A673 (cell line): ENCODE measurements at regions not wholly inside any gene's neighbourhood (a gene's known extent, or its start where the extent isn't known, plus 50 kb on each side); places are given as distances from the start of the nearest gene placed in this dataset.

Experiments
- EZH2 ChIP-seq: fragments of 200-600 bp; sonication (generic); IDR thresholded peaks from 2 replicates; pipeline ENCODE4 v1.6.1; 2017; ENCODE audit warnings: borderline replicate concordance, low read depth, mild to moderate bottlenecking, mixed read lengths, antibody characterized with exemption, low read length; ENCODE audit not compliant: poor library complexity, severe bottlenecking
- TF ChIP-seq, protein P1 (sequence below): fragments of 300-800, 200-600 bp; sonication (generic); conservative IDR thresholded peaks from 2 replicates; pipeline ENCODE4 v1.5.1; 2017; ENCODE audit warnings: low read depth, mild to moderate bottlenecking, antibody characterized with exemption, low read length, moderate library complexity, mixed read lengths

DNA sequence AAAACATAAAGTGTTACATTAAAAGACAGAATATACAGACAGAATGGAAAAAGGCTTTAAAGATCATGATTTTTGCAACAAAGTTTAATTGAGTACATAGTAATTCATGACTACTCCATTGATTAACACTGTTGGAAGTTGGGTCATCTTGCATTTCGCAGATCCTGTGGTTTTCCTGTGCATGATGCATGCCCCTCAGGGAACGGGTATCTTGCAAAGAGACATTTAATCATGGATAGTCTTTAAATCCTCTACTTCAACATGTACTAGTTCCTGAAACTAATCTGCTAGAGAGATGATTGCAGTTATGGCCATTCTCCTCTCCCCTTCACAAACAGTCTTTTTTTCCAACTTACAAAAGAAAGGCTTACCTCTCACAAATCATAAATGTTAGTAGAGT is 155.6 kb upstream of the DSEL start:
- TF ChIP-seq, protein P1, sequence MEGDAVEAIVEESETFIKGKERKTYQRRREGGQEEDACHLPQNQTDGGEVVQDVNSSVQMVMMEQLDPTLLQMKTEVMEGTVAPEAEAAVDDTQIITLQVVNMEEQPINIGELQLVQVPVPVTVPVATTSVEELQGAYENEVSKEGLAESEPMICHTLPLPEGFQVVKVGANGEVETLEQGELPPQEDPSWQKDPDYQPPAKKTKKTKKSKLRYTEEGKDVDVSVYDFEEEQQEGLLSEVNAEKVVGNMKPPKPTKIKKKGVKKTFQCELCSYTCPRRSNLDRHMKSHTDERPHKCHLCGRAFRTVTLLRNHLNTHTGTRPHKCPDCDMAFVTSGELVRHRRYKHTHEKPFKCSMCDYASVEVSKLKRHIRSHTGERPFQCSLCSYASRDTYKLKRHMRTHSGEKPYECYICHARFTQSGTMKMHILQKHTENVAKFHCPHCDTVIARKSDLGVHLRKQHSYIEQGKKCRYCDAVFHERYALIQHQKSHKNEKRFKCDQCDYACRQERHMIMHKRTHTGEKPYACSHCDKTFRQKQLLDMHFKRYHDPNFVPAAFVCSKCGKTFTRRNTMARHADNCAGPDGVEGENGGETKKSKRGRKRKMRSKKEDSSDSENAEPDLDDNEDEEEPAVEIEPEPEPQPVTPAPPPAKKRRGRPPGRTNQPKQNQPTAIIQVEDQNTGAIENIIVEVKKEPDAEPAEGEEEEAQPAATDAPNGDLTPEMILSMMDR, result no peak
- no peak for TF ChIP-seq EZH2
